Panc1 (cell line): ENCODE measurements at regions not wholly inside any gene's neighbourhood (a gene's known extent, or its start where the extent isn't known, plus 50 kb on each side); places are given as distances from the start of the nearest gene placed in this dataset.

Experiments used
- ATAC-seq: fragments of 200-7000 bp; cut with Tn5 transposase; 2 replicates; pipeline ENCODE4 v1.9.1; 2020; ENCODE audit warnings: mild to moderate bottlenecking, moderate library complexity
- BruUV-seq: library from RNA; stranded (reverse); fragments of 400-500 nt; replicated peaks from 2 replicates; lab custom pipeline; 2021; lab: Mats Ljungman, UMichigan
- CTCF ChIA-PET: fragments of 300-600 bp; sonication (Branson Sonifier 250); formaldehyde crosslinking; loops from one replicate; lab custom pipeline; 2022; ENCODE audit warnings: antibody characterized with exemption; lab: Charles Lee
- POLR2A ChIA-PET: fragments of 300-600 bp; sonication (Branson Sonifier 250); formaldehyde crosslinking; loops from one replicate; lab custom pipeline; 2022; ENCODE audit warnings: antibody characterized with exemption; lab: Charles Lee
- DNase-seq: peaks from one replicate; pipeline ENCODE4 v3.0.0-alpha.2; 2010; ENCODE audit warnings: low read depth, low spot score
- H3K27ac ChIP-seq: 2 replicates; pipeline ENCODE4 v1.5.1; 2011; ENCODE audit warnings: mild to moderate bottlenecking, low read length, inconsistent platforms
- H3K27me3 ChIP-seq: fragments of 200-500 bp; sonication (Bioruptor generic); 2 replicates; pipeline ENCODE4 v1.6.0; 2014; ENCODE audit warnings: low read length, inconsistent platforms; ENCODE audit not compliant: control insufficient read depth, insufficient read depth
- H3K36me3 ChIP-seq: fragments of 200-500 bp; sonication (Bioruptor generic); 2 replicates; pipeline ENCODE4 v1.5.1; 2014; ENCODE audit warnings: inconsistent platforms, mild to moderate bottlenecking, low read length, moderate library complexity; ENCODE audit not compliant: control insufficient read depth, insufficient read depth
- H3K4me1 ChIP-seq: 2 replicates; pipeline ENCODE4 v1.5.1; 2011; ENCODE audit warnings: inconsistent platforms, mild to moderate bottlenecking, low read length, moderate library complexity; ENCODE audit not compliant: control insufficient read depth, insufficient read depth
- H3K4me3 ChIP-seq, 2 experiments: 2 replicates each; pipeline ENCODE4 v1.5.1; 2011 to 2012; ENCODE audit warnings: low read depth in 2 of 2, low read length in 2 of 2, mild to moderate bottlenecking in 2 of 2, inconsistent platforms in 1 of 2, moderate library complexity in 1 of 2
- H3K9me3 ChIP-seq: fragments of 200-500 bp; sonication (Bioruptor generic); 2 replicates; pipeline ENCODE4 v1.5.1; 2014; ENCODE audit warnings: low read depth, mild to moderate bottlenecking, inconsistent platforms, low read length, moderate library complexity; ENCODE audit not compliant: control insufficient read depth, insufficient read depth
- POLR2AphosphoS5 ChIP-seq: IDR thresholded peaks from 2 replicates; pipeline ENCODE4 v1.6.1; 2012; ENCODE audit warnings: mild to moderate bottlenecking, low read depth, low read length, moderate library complexity
- REST ChIP-seq, 2 experiments: IDR thresholded peaks; 2 replicates each; pipeline ENCODE4 v1.6.1; 2011 to 2012; ENCODE audit warnings: low read depth in 2 of 2, control low read depth in 1 of 2, low read length in 1 of 2, mild to moderate bottlenecking in 1 of 2, moderate library complexity in 1 of 2; ENCODE audit not compliant: insufficient read depth in 1 of 2
- SIN3A ChIP-seq: IDR thresholded peaks from 2 replicates; pipeline ENCODE4 v1.6.1; 2012; ENCODE audit warnings: low read depth, mild to moderate bottlenecking, low read length, moderate library complexity, borderline replicate concordance; ENCODE audit not compliant: insufficient read depth
- TCF7L2 ChIP-seq: IDR thresholded peaks from 2 replicates; pipeline ENCODE4 v1.6.1; 2011; ENCODE audit warnings: mild to moderate bottlenecking, low read depth, low read length, inconsistent platforms
- in situ Hi-C: cut with HindIII; loops from 2 replicates; pipeline ENCODE4 v1.10.0; 2016; ENCODE audit warnings: low sequenced_read_pairs, low pct_unique_long_range_greater_than_20kb
- intact Hi-C: fragments of 100-400 bp; cut with micrococcal nuclease; formaldehyde crosslinking; loops from one replicate; pipeline ENCODE4 v1.10.0; 2022; ENCODE audit not compliant: unreplicated experiment
- TF ChIP-seq, protein P1 (sequence below): fragments of 450-650 bp; IDR thresholded peaks from 2 replicates; pipeline ENCODE4 v1.5.1; 2017; ENCODE audit warnings: mild to moderate bottlenecking

GRCh38 chr5:81849770-81850367 is 99.0 kb upstream of the SSBP2 start:
- H3K4me3 ChIP-seq: no peak overlapping the region
- ATAC-seq (no peak), DNase-seq (no peak)
- no TSS peak for BruUV-seq
- in situ Hi-C loops: no loop called here
- H3K27me3 ChIP-seq: no peaks in the 10 kb centered on the region
- no peaks in the 10 kb centered on the region for H3K36me3 ChIP-seq
- peaks cover 28% of the 10 kb centered on the region for H3K4me1 ChIP-seq
- H3K9me3 ChIP-seq: no peaks in the 10 kb centered on the region
- peak overlapping the region; percentile 89; the same call in 1 of the 2 replicates for H3K27ac ChIP-seq
- TF ChIP-seq, protein P1, sequence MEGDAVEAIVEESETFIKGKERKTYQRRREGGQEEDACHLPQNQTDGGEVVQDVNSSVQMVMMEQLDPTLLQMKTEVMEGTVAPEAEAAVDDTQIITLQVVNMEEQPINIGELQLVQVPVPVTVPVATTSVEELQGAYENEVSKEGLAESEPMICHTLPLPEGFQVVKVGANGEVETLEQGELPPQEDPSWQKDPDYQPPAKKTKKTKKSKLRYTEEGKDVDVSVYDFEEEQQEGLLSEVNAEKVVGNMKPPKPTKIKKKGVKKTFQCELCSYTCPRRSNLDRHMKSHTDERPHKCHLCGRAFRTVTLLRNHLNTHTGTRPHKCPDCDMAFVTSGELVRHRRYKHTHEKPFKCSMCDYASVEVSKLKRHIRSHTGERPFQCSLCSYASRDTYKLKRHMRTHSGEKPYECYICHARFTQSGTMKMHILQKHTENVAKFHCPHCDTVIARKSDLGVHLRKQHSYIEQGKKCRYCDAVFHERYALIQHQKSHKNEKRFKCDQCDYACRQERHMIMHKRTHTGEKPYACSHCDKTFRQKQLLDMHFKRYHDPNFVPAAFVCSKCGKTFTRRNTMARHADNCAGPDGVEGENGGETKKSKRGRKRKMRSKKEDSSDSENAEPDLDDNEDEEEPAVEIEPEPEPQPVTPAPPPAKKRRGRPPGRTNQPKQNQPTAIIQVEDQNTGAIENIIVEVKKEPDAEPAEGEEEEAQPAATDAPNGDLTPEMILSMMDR: no peak
- TF ChIP-seq POLR2AphosphoS5 (no peak), SIN3A (no peak), TCF7L2 (no peak), REST (IDR thresholded peaks at IDR 0.05; ENCODE audit: insufficient read depth in 1 of 2, low read depth in 2 of 2, low read length in 1 of 2) (no peak)
- POLR2A ChIA-PET: no interaction called here
- CTCF ChIA-PET: interaction anchor here (0.5 kb wide), 1 partner anchor 412 kb away, joined by 8 read pairs; no protein-coding TSS in a partner anchor
- intact Hi-C loops: loop anchor here (5.0 to 10.0 kb wide), 2 partner anchors 343 to 425 kb away; no protein-coding TSS in a partner anchor

GRCh38 chr5:81848362-81848880 is 97.5 kb upstream of the SSBP2 start:
- TF ChIP-seq POLR2AphosphoS5: no peak
- no peak for TF ChIP-seq SIN3A
- TF ChIP-seq, protein P1: no peak
- no peak for TF ChIP-seq TCF7L2
- no peak for TF ChIP-seq REST (IDR thresholded peaks at IDR 0.05; ENCODE audit: insufficient read depth in 1 of 2, low read depth in 2 of 2, low read length in 1 of 2)
- no TSS peak for BruUV-seq
- ChIA-PET POLR2A (no interaction called here), CTCF (no interaction called here)
- Histone ChIP-seq H3K36me3 (no peaks in the 10 kb centered on the region), H3K27ac (no peak overlapping the region; the same call in 1 of the 2 replicates), H3K9me3 (no peaks in the 10 kb centered on the region), H3K27me3 (no peaks in the 10 kb centered on the region), H3K4me3 (no peak overlapping the region), H3K4me1 (peaks cover 20% of the 10 kb centered on the region)
- DNase-seq: no peak
- in situ Hi-C loops (no loop called here), intact Hi-C loops (no loop called here)
- ATAC-seq: no peak
